Astrocyte of the cerebellum (primary cell): ENCODE measurements at regions not wholly inside any gene's neighbourhood (a gene's known extent, or its start where the extent isn't known, plus 50 kb on each side); places are given as distances from the start of the nearest gene placed in this dataset.

Source experiments
- DNase-seq: peaks from one replicate; pipeline ENCODE4 v3.0.0-alpha.2; 2011; ENCODE audit warnings: low read depth
- H3K4me3 ChIP-seq: 2 replicates; pipeline ENCODE4 v1.5.1; 2011; ENCODE audit warnings: mild to moderate bottlenecking, low read depth, low read length, moderate library complexity
- CTCF ChIP-seq: IDR thresholded peaks from 2 replicates; pipeline ENCODE4 v1.5.1; 2012; ENCODE audit warnings: low read length, low read depth, moderate library complexity, mild to moderate bottlenecking; ENCODE audit errors: missing control alignments
- in situ Hi-C: cut with HindIII; loops from 2 replicates; pipeline ENCODE4 v1.10.0; 2017; ENCODE audit warnings: low sequenced_read_pairs

- no peak for DNase-seq
- in situ Hi-C loops: no loop called here
- no peak overlapping the region for H3K4me3 ChIP-seq
- no peak for TF ChIP-seq CTCF
These were observed 200.4 kb upstream of the SH3BP4 start for GRCh38 chr2:234751275-234751973.

DNA sequence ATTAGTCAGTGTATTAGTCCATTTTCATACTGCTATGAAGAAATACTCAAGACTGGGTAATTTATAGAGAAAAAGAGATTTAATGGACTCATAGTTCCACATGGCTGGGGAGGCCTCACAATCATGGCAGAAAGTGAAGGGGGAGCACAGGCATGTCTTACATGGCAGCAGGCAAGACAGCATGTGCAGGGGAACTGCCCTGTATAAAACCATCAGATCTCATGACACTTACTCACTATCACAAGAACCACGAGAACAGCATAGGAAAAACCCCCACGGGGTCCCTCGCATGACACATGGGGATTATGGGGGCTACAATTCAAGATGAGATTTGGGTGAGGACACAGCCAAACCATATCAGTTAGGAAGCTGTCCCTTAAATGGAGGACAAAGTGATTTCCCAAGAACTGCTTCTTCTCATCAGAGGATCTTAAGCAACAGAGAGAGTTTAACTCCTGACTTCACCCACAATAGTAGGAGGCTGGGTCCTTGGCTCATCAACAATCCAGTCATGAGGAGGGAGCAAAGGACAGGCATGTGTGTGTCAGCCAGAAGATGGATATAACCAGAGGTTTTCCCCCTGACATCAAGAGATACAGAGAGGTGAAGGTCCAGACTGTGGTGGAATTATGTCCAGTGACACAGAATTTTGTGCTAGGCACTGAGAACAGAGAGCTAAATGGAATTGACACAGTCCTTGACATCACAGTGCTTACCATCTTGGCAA is 203.8 kb upstream of the SH3BP4 start:
- no peak overlapping the region for H3K4me3 ChIP-seq
- in situ Hi-C loops: no loop called here
- no peak for DNase-seq
- TF ChIP-seq CTCF: no peak

DNA sequence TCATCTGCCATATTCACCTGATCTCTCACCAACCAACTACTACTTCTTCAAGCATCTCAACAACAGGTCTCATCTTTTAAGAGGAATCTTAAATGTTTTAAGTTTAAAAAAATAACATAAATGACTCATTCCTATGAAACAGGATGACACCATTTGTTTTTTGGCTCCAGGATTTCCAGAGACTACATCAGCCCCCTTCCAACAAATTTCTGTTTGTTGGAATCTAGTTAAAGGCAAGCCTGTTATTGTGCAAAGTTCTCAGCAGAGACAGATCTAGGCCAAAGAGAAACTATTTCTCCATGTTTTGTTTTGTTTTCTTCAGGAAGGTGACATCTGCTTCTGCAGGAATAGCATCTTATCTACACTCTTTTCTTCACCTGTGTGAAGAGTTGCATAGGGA is 204.8 kb upstream of the SH3BP4 start:
- in situ Hi-C loops: no loop called here
- TF ChIP-seq CTCF: no peak
- DNase-seq: no peak
- no peak overlapping the region for H3K4me3 ChIP-seq

DNA sequence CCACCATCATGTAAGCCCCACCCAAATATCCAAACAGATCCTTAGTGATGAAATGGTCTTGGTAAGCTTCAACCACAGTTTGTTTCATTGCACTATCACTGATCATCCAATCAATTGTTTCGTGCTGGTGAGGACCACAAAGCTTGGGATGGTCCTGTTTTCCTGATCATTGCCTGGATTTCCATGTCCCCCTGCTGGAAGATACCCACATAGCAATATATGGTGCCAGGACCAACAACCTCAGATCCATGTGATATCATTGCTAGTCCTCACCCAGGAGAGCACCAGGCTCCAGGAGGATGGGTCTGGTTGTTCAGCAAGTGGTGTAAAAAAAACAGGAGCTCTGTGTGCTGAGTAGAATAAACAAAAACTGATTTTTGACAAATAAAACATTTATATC is 206.5 kb upstream of the SH3BP4 start:
- no peak overlapping the region for H3K4me3 ChIP-seq
- in situ Hi-C loops: no loop called here
- no peak for DNase-seq
- no peak for TF ChIP-seq CTCF

DNA sequence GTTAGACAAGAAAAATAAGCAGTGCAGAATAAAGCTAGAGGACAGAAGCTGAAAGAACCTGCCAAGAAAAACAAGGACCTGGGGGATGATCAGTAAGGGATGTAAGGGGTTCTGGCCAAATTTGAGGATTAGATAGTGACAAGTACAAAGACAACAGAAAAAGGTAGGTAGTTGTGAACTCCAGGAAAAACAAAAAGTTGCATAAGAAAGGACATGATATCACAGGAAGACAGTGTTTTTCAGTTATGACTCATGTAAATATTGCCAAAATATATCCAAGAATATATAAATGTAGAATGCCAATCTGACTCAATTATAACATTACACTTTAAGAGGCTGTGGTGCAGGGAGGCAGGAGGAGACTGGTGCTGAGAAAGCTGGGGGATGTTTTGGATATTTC is 209.8 kb upstream of the SH3BP4 start:
- no peak for DNase-seq
- no peak overlapping the region for H3K4me3 ChIP-seq
- no peak for TF ChIP-seq CTCF
- in situ Hi-C loops: no loop called here

DNA sequence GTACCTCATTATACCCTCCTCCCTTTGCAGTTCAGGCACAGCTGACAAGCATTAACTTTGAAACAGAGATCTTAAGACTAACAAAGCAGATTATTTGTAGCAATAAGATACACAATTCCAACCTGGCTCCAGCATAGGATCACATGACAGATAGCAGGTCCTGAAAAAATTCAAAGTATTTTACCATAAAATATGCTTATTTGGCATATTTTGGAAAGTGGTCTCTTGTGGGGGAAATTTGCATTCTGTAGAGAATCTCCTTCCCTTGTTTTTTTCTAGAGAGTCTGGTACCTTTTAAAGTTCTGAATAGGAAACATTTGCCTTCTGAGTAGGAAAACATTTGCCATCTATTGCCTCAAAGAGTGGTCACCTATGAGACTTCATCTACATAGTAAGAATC is 212.8 kb upstream of the SH3BP4 start:
- in situ Hi-C loops: no loop called here
- H3K4me3 ChIP-seq: no peak overlapping the region
- no peak for DNase-seq
- TF ChIP-seq CTCF: no peak
